GM12891 (cell line): ENCODE measurements at regions not wholly inside any gene's neighbourhood (a gene's known extent, or its start where the extent isn't known, plus 50 kb on each side); places are given as distances from the start of the nearest gene placed in this dataset.

ENCODE experiments used
- DNase-seq: peaks from one replicate; pipeline ENCODE4 v3.0.0; 2011; ENCODE audit warnings: low spot score; ENCODE audit not compliant: insufficient read length
- FAIRE-seq: peaks from 2 replicates; lab custom pipeline; 2011; peaks lifted over from hg19 to GRCh38; lab: Jason Lieb, UNC
- PAX5 ChIP-seq: IDR thresholded peaks from 2 replicates; pipeline ENCODE4 v1.6.1; 2011; ENCODE audit warnings: low read length, moderate library complexity, mild to moderate bottlenecking; ENCODE audit not compliant: insufficient read depth, severe bottlenecking
- POLR2A ChIP-seq: IDR thresholded peaks from 2 replicates; pipeline ENCODE4 v1.6.1; 2011; ENCODE audit warnings: low read depth, low read length, control low read depth
- POLR2AphosphoS5 ChIP-seq: IDR thresholded peaks from 2 replicates; pipeline ENCODE4 v1.6.1; 2011; ENCODE audit warnings: low read depth, low read length, control low read depth
- POU2F2 ChIP-seq: IDR thresholded peaks from 2 replicates; pipeline ENCODE4 v1.6.1; 2011; ENCODE audit warnings: low read depth, mild to moderate bottlenecking, control low read depth, low read length, moderate library complexity
- SPI1 ChIP-seq: IDR thresholded peaks from 2 replicates; pipeline ENCODE4 v1.6.1; 2011; ENCODE audit warnings: low read depth, low read length, control low read depth
- TAF1 ChIP-seq: IDR thresholded peaks from 2 replicates; pipeline ENCODE4 v1.6.1; 2011; ENCODE audit warnings: low read depth, low read length, control low read depth

DNA sequence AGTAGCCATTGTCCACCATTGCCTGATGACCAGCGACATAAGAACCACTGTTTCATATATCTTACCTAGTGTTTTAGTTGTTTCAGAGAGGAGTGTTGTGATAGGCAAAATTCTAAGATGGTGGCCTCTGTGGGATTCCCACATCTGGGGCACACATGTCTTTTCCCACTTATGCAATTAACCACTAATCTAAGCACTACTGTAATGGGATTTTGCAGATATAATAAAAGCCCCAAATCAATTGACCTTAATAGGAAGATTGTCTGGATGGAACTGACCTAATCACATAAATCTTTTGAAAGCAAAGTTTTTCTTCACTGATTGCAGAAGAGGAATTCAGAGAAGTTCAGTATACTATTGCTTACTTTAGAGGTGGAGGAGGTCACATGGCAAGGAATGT is 469.9 kb downstream of the NUP35 start:
- no peak for TF ChIP-seq POLR2AphosphoS5
- no peak for TF ChIP-seq POU2F2
- no peak for TF ChIP-seq POLR2A
- TF ChIP-seq TAF1 = no peak
- no peak for TF ChIP-seq SPI1
- TF ChIP-seq PAX5 = no peak
- FAIRE-seq = no peak
- no peak for DNase-seq

DNA sequence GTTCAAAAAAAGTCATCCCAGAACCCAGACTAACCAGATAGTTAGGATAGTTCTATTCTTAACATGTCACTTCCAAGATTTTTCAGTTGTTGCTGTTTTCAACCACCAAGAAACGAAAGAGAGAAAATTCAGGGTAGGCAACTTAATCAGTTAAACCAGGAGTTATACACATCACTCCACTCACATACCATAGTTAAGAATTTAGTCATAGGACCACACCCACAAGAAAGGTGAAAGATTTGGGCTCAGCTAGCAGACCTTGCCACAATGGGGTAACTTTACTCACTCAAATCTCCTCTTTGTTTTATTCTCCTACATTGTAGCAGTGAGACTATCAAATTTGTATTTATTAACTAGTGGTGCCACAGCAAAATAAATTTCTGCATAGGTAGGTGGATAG is 473.6 kb downstream of the NUP35 start:
- DNase-seq = no peak
- FAIRE-seq = no peak
- TF ChIP-seq SPI1 (no peak), POLR2A (no peak), POLR2AphosphoS5 (no peak), PAX5 (no peak), POU2F2 (no peak)

DNA sequence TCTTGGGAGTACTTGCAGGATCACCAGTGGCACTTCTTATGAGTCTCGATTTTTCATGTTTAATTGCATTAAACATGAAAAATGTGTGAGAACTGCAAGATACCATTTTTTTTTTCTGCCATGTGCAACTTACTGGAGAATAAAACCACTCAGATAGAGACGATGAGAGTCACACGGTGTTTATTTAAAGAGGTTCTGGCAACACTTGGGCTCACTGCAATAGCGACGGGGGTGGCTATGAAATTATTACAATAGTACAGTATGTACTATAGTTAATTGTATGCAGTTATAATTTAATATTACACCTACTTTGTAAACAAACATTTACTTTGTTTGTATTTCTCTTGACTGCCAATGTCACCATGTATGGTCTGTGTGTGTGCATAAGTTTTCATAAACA is 479.8 kb downstream of the NUP35 start:
- DNase-seq = no peak
- TF ChIP-seq SPI1 (no peak), POU2F2 (no peak), PAX5 (no peak), TAF1 (no peak), POLR2AphosphoS5 (no peak), POLR2A (no peak)
- FAIRE-seq = no peak

DNA sequence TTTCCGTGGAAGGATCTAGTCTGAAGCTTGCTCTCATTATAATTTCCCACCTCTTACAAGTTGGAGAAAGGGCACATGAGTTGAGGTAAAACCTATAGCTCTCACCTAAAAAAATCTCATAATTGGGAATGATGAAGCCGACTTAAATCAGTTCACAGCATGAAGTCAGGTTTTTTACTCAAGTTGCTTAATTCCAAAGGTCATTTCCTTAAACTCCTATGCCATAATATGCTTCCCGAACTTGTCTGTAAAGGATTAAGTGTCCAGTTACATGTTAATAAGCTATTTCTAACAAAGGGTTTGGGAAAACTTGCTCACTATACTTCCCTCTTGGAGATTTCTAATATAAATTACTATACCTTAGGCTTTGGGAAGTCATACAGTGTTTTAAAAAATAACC is 481.2 kb downstream of the NUP35 start:
- TF ChIP-seq POLR2A (no peak), SPI1 (no peak), PAX5 (no peak), POU2F2 (no peak), TAF1 (no peak), POLR2AphosphoS5 (no peak)
- no peak for DNase-seq
- FAIRE-seq = no peak

DNA sequence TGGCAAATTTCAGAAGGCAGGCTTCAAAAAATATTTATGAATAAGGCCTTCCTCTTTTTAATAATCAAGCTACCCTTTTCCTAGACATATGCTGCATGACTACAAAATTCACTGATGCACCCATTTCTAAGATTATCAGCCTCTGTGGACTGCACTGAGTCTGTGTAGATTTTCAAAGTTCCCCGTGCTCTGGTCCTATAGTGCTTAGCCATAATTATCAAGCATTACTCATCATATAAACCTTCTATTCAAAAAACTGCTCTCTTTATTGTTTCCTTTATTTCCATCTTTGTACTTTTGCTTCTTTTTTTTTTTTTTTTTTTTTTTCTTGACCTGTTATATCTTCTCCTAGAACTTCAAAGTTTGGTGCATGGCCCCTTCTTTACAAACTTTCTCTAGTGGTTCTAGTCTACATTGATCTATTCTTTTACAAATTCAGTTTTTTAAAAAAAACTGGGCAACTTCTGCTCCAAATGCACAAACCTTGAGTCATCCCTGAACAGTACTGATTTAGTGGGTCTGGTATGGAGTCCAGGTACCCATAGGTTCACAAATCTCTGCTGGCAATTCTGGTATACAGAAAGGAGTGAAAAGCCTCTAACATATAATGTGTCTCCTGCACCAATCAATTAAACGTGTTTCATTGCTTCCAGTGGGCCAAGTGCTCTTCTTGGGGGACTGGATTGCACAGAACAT is 481.9 kb downstream of the NUP35 start:
- no peak for DNase-seq
- no peak for FAIRE-seq
- TF ChIP-seq SPI1 (no peak), POLR2A (no peak), POU2F2 (no peak), POLR2AphosphoS5 (no peak), PAX5 (no peak), TAF1 (no peak)

DNA sequence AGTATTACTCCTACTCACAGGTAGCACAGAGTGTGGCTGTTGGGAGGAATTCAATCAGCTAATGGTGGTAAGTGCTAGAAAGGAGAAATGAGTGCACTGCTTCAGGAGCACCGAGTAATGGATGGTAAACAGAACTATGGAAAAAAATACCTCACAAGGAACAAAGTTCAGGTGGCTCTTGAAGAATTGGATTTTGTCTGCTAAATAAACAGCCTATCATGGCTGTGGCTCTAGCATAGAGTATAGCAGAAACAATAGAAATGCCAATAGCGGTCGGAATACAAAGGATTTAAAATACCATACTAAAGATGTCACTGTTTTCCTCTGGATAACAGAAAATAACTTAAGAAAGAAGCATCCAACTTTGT is 482.5 kb downstream of the NUP35 start:
- FAIRE-seq (no peak), DNase-seq (no peak)
- TF ChIP-seq POLR2AphosphoS5 (no peak), POU2F2 (no peak), SPI1 (no peak), POLR2A (no peak), TAF1 (no peak), PAX5 (no peak)

DNA sequence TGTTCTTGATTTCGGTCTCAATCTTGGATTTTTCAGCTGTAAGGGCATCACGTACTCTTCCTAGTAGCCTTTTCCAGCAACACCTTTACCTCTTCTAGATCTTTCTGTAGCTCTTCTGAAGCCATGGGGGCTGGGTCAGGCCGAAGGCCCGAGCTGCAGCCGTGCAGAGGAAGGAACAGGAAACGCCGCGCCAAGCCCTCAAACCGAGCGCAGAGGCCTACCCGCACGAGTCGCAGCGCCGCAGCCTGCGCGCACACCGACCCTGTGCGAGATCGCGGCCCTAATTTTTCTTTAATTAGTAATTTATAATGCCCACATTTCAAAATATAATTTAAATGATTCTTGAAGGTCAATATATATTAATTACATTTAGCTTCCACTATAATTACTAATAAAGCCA is 483.8 kb downstream of the NUP35 start:
- DNase-seq (no peak), FAIRE-seq (no peak)
- TF ChIP-seq POU2F2 (no peak), POLR2AphosphoS5 (no peak), TAF1 (no peak), POLR2A (no peak), PAX5 (no peak), SPI1 (no peak)

DNA sequence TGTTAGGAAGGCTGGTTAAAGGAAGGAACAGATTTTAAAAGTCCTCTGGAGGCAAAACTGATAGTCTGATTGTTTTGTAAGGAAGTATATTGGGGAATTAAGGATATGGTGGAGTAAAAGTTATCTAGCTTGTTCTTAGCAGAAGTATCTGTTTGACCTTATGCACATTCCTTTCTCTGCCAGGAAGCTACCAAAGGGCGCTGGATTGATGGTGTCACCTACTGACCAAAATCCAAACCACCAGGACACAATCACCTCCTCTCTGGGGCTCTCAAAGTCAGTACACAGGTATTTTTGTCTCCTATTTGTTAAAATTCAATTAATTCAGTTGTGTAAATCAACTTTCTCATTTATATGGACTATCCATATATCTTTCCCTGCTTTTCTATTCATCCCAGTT is 484.5 kb downstream of the NUP35 start:
- DNase-seq (no peak), FAIRE-seq (no peak)
- TF ChIP-seq SPI1 (no peak), TAF1 (no peak), PAX5 (no peak), POLR2AphosphoS5 (no peak), POLR2A (no peak), POU2F2 (no peak)

DNA sequence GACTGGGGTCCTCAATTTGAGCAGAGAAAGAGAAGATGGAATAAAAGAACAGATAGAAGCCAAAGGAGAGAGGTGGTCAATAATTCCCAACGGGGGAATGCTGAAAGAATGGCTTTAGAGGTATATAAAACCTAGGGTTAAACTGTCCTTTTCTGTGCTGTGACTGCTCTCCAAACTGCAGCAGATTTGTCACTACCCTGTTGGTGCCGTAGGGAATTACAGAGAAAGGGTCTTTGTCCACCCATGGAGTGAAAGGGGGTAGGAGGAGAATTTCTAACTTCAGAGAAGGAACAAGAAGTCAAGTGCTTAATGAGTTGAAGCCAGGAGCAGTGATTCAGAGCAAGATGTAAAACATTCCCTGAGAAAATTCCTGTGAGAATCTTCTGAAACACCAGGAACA is 486.5 kb downstream of the NUP35 start:
- FAIRE-seq = no peak
- no peak for TF ChIP-seq POLR2AphosphoS5
- TF ChIP-seq POU2F2 = no peak
- no peak for TF ChIP-seq POLR2A
- no peak for TF ChIP-seq TAF1
- DNase-seq = no peak

DNA sequence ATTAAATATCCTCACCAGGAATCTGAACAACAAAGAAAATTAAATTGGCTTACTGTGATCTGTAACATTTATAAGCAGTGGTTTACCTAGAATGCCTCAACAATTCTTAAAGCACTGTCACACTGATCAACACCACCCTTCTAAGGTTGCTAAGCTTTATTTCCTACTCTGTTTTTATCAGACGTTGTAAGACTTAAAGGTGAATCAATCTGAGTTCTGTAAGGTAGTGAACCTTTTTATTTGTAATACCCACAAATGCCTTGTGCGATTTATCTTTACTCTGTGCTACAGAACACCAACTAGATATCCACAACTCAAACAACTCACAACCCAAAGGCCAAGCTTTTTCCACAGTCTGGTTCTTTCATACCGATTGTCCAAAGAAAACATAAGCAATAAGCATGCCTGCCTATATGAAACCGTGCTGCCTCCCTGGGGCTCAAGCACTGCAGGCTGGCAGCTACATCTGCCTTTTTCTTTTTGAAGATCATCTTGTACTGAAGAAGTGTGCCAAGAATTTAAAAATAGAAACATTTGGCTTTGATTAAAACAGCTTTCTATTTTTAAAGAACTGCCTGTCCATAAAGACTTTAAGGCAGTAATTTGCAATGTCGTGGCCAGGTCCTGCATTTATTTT is 490.7 kb downstream of the NUP35 start:
- FAIRE-seq = no peak
- no peak for DNase-seq
- TF ChIP-seq TAF1 = no peak
- TF ChIP-seq PAX5 = no peak
- TF ChIP-seq SPI1 = no peak
